Ishikawa (cell line): ENCODE measurements at regions not wholly inside any gene's neighbourhood (a gene's known extent, or its start where the extent isn't known, plus 50 kb on each side); places are given as distances from the start of the nearest gene placed in this dataset.

Experiments
- CEBPB ChIP-seq: IDR thresholded peaks from 2 replicates; pipeline ENCODE4 v1.6.1; 2012
- CREB1 ChIP-seq: IDR thresholded peaks from 2 replicates; pipeline ENCODE4 v1.6.1; 2012; ENCODE audit warnings: low read depth
- EGR1 ChIP-seq: IDR thresholded peaks from 2 replicates; pipeline ENCODE4 v1.6.1; 2012
- EP300 ChIP-seq: IDR thresholded peaks from 2 replicates; pipeline ENCODE4 v1.6.1; 2012; ENCODE audit warnings: borderline replicate concordance
- FOXM1 ChIP-seq: IDR thresholded peaks from 2 replicates; pipeline ENCODE4 v1.6.1; 2012; ENCODE audit warnings: low read depth, borderline replicate concordance
- MAX ChIP-seq: IDR thresholded peaks from 2 replicates; pipeline ENCODE4 v1.6.1; 2012
- NFIC ChIP-seq: IDR thresholded peaks from 2 replicates; pipeline ENCODE4 v1.6.1; 2012
- RAD21 ChIP-seq: IDR thresholded peaks from 2 replicates; pipeline ENCODE4 v1.6.1; 2012; ENCODE audit warnings: low read depth
- REST ChIP-seq: IDR thresholded peaks from 2 replicates; pipeline ENCODE4 v1.6.1; 2012; ENCODE audit warnings: low read depth, mild to moderate bottlenecking
- TAF1 ChIP-seq: IDR thresholded peaks from 2 replicates; pipeline ENCODE4 v1.6.1; 2012; ENCODE audit warnings: low read depth, mild to moderate bottlenecking
- TCF12 ChIP-seq: IDR thresholded peaks from 2 replicates; pipeline ENCODE4 v1.6.1; 2012; ENCODE audit warnings: low read depth
- TEAD4 ChIP-seq: IDR thresholded peaks from 2 replicates; pipeline ENCODE4 v1.6.1; 2012
- USF1 ChIP-seq: IDR thresholded peaks from 2 replicates; pipeline ENCODE4 v1.6.1; 2012
- YY1 ChIP-seq: IDR thresholded peaks from 2 replicates; pipeline ENCODE4 v1.6.1; 2012; ENCODE audit warnings: low read depth
- ZBTB7A ChIP-seq: IDR thresholded peaks from 2 replicates; pipeline ENCODE4 v1.6.1; 2012; ENCODE audit warnings: low read depth

GRCh38 chr14:101114726-101115515 is 211.4 kb upstream of the RTL1 start:
- TF ChIP-seq USF1 (no peak), REST (no peak), FOXM1 (no peak), YY1 (no peak), TEAD4 (no peak)

- TF ChIP-seq MAX: no peak
- TF ChIP-seq RAD21: no peak
- TF ChIP-seq FOXM1: no peak
- no peak for TF ChIP-seq TCF12
- TF ChIP-seq YY1: no peak
- TF ChIP-seq REST: no peak
- TF ChIP-seq TAF1: no peak
- TF ChIP-seq CREB1: no peak
- no peak for TF ChIP-seq EGR1
- TF ChIP-seq ZBTB7A: no peak
- TF ChIP-seq TEAD4: no peak
- no peak for TF ChIP-seq USF1
- TF ChIP-seq NFIC: no peak
- no peak for TF ChIP-seq EP300
- no peak for TF ChIP-seq CEBPB
Observed at GRCh38 chr14:101115652-101116051, 212.1 kb upstream of the RTL1 start.

GRCh38 chr14:101116065-101116464 is 212.5 kb upstream of the RTL1 start:
- no peak for TF ChIP-seq CEBPB
- TF ChIP-seq EP300: no peak
- TF ChIP-seq REST: no peak
- TF ChIP-seq USF1: no peak
- no peak for TF ChIP-seq TAF1
- TF ChIP-seq YY1: no peak
- TF ChIP-seq ZBTB7A: no peak
- TF ChIP-seq MAX: no peak
- TF ChIP-seq EGR1: no peak
- TF ChIP-seq FOXM1: no peak
- no peak for TF ChIP-seq NFIC
- TF ChIP-seq TCF12: no peak
- no peak for TF ChIP-seq TEAD4
- TF ChIP-seq CREB1: no peak
- no peak for TF ChIP-seq RAD21

GRCh38 chr14:101116486-101117130 is 213.1 kb upstream of the RTL1 start:
- no peak for TF ChIP-seq FOXM1
